ENCODE measurements at regions not wholly inside any gene's neighbourhood (a gene's known extent, or its start where the extent isn't known, plus 50 kb on each side); places are given as distances from the start of the nearest gene placed in this dataset.

DNA sequence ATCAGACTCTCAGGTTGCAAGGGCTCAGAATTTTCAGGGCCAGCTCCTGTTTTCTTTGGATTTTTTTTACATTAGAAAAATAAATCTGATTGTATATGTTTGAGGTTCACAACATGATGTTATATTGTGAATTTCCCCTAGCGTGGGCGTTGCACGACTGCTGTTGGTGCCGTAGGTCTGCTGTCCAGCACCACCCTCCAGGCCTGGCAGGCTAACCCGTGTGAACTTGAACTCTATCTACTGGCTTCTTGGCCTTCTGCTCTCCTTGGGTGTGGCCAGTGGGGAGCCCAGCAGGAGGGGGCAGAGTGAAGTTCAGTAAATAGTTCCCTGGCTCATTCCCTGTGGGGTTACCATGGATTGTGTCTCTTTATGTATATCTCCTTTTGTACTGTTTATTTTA, 80.5 kb upstream of the RORA start:
- TF ChIP-seq CTCF (IDR thresholded peaks at IDR 0.05; ENCODE audit: borderline replicate concordance, extremely low read depth, low read length, poor library complexity, severe bottlenecking) (no peak), EZH2 (IDR thresholded peaks at IDR 0.05; ENCODE audit: borderline replicate concordance, low read depth, low read length, severe bottlenecking) (no peak)
